AG10803 (cell line): ENCODE measurements at regions not wholly inside any gene's neighbourhood (a gene's known extent, or its start where the extent isn't known, plus 50 kb on each side); places are given as distances from the start of the nearest gene placed in this dataset.

Source experiments
- DNase-seq: peaks from one replicate; pipeline ENCODE4 v3.0.0; 2010; ENCODE audit warnings: low read depth
- H3K4me3 ChIP-seq: 2 replicates; pipeline ENCODE4 v1.5.1; 2011; ENCODE audit warnings: mild to moderate bottlenecking, low read length, control low read depth
- CTCF ChIP-seq: conservative IDR thresholded peaks from 2 replicates; pipeline ENCODE4 v1.5.1; 2011; ENCODE audit warnings: mild to moderate bottlenecking, low read length, control low read depth, inconsistent platforms

- DNase-seq = no peak
- H3K4me3 ChIP-seq = no peak overlapping the region
- no peak for TF ChIP-seq CTCF
Observed at GRCh38 chr18:49708662-49709346, 104.5 kb downstream of the ACAA2 start.

GRCh38 chr18:49707599-49707998, 105.7 kb downstream of the ACAA2 start:
- no peak for DNase-seq
- TF ChIP-seq CTCF = no peak
- no peak overlapping the region for H3K4me3 ChIP-seq

GRCh38 chr18:49704334-49704733, 109.0 kb downstream of the ACAA2 start:
- H3K4me3 ChIP-seq = no peak overlapping the region
- no peak for TF ChIP-seq CTCF
- peak; percentile 11 for DNase-seq

- no peak for DNase-seq
- no peak for TF ChIP-seq CTCF
- no peak overlapping the region for H3K4me3 ChIP-seq
Observed at GRCh38 chr18:49701190-49701589, 112.1 kb downstream of the ACAA2 start.

GRCh38 chr18:49699303-49699702, 114.0 kb downstream of the ACAA2 start:
- TF ChIP-seq CTCF = no peak
- H3K4me3 ChIP-seq = no peak overlapping the region
- DNase-seq = no peak

- no peak for DNase-seq
- no peak for TF ChIP-seq CTCF
- no peak overlapping the region for H3K4me3 ChIP-seq
Observed at GRCh38 chr18:49698525-49699025, 114.8 kb downstream of the ACAA2 start.

- no peak for TF ChIP-seq CTCF
- H3K4me3 ChIP-seq = no peak overlapping the region
- DNase-seq = peak; percentile 53
Observed at GRCh38 chr18:49697757-49698524, 115.4 kb downstream of the ACAA2 start.
